ENCODE measurements at regions not wholly inside any gene's neighbourhood (a gene's known extent, or its start where the extent isn't known, plus 50 kb on each side); places are given as distances from the start of the nearest gene placed in this dataset.

DNA sequence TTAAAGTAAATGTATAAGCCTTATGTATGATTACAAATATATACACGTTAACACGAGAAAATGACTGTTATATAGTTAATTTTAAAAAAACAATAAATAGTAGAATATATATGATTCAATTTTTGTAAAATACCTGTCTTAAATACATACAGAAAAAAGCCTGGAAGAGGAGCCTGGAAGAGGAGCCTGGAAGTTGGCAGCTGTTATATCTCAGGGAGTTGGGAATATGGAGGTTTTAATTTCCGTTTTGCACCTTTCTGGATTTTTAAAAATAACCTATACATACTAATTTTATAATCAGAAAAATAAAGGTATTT lies 111.6 kb downstream of the WT1 start:
- no peak for DNase-seq

DNA sequence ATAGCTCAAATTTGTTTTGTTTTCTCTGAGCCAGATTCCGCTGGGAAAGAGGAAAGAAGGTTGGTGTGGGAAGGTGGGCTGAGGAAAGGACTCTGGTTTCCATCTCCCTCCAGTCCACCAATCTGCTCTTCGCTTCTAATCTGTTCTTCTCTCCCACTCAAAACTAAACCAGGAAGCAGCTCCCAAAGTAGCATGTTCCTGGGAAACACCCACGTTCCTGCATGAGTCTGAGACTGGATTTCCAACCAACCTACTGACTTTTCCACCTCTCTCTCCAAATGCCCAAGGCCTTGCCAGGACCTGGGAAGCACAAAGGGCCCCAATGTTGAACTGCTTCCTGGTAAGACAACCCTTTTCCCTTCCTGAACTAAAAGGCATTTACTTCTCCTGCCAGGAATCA lies 110.2 kb downstream of the WT1 start:
- no peak for DNase-seq

DNA sequence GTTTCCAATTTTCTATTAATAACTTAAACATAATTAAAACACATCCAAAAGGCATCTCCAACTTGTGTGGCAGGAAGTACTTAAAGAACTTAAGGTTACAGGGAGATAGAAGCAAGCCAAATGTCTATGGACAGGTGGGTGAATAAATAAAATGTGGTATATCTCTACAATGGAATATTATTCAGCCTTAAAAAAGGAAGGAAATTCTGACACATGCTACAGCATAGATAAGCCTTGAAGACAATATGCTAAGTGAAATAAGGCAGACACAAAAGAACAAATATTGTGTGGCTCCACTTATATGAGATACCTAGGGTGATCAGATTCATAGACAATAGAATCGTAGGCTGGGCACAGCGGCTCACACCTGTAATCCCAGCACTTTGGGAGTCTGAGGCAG lies 109.6 kb downstream of the WT1 start:
- DNase-seq: no peak

DNA sequence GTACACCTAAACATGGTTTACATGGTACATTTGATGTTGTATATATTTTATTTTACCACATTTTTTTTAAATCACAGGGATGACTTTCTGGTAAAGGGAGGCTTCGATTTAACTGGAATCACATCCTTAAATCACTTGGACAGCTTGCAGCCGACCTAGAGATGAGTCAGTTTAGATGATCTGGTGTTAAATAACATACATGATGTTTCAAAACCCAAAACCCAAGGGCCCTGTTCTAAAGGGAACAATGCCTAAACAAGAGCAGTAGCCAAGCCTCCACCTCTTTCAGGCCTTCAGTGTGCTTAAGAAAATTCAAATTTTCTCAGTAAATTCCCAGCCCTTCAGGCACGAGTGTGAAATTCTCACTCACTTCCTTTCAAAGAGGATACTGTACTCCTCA lies 108.8 kb downstream of the WT1 start:
- DNase-seq: peak; percentile 59

DNA sequence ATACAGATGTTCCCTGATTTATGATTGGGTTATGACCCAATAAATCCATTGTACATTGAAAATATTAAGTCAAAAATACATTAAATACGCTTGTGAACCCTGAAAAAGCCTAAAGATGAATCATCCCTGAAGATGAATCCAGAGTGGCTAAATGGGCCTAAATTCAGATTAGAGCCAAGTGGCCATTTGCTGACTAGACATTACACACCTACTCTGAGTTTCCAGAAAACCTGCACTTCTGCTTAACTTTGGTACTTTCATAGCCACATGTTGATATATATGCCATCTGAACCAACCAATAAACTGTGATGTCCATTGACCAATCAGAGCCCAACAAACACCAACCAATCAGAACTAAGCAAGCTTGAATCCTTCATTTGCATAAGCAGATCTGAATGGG lies 106.9 kb downstream of the WT1 start:
- DNase-seq: no peak

DNA sequence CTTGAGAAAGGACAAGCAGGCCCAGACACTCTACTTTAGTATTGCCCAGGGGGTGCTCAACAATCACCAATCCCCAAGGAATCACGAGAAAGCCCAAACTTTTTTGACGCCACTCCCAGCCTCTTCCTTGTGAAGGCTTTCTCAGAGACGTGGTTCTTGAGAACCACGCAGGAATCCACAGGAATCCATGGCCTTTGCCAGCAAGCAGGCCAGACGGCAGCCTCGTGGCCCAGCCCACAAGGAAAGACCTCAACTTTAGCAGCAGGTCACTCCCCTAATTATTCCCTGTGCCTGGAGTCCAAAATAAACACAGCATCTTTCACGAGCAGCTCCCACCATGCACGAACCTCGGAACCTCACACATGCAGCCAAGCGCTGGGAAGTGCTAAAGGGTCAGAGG lies 104.2 kb downstream of the WT1 start:
- no peak for DNase-seq

- DNase-seq: no peak
Measured at GRCh38 chr11:32331792-32332191, 103.5 kb downstream of the WT1 start.

DNA sequence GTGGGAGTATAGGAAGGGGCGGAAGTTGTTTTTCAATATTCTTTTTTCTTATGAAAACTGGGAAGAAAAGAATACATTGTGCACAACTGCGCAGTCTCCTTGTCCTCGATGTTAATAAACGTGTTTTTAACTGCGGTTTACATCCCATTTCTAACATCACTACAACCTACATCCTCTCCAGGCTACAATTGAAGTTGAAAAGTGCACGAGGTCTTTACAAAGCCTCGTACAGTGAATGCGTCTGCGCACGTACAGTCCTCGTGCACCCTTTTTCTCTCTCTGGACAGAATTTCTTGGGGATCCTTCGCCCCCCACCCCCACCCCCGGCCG lies 102.4 kb downstream of the WT1 start:
- no peak for DNase-seq

- peak; percentile 72 for DNase-seq
Measured at GRCh38 chr11:32333320-32333991, 101.9 kb downstream of the WT1 start.

DNA sequence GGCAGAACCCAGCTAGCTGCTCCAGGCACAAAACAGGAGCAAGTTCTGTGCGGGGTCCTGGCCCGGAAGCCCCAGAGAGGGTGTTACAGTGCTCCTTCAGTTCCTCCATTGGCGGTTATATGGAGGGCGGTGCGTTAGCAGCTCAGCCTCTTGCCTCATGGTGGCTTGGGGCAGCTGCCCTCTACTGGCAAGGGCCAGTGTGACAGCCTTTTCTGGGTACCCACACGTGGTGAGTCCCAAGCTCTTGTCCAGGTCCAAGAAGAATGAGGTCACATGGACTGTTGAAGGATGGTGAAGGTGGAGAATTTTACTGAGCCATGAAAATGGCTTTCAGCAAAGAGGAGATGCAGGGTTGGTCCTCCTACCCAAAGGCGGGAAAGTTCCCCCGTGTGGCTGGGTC lies 100.5 kb downstream of the WT1 start:
- no peak for DNase-seq
